HG02763 (cell line): ENCODE measurements at regions not wholly inside any gene's neighbourhood (a gene's known extent, or its start where the extent isn't known, plus 50 kb on each side); places are given as distances from the start of the nearest gene placed in this dataset.
"Not testable (repeated sequence)": the region's sequence is repeated elsewhere in the genome, so short reads cannot be mapped to it uniquely, and the experiment has no call there.

Experiments used
- ATAC-seq: cut with Tn5 transposase; IDR thresholded peaks from one replicate; pipeline ENCODE4 v1.9.1; 2021; ENCODE audit warnings: mild to moderate bottlenecking, moderate library complexity; ENCODE audit not compliant: unreplicated experiment

DNA sequence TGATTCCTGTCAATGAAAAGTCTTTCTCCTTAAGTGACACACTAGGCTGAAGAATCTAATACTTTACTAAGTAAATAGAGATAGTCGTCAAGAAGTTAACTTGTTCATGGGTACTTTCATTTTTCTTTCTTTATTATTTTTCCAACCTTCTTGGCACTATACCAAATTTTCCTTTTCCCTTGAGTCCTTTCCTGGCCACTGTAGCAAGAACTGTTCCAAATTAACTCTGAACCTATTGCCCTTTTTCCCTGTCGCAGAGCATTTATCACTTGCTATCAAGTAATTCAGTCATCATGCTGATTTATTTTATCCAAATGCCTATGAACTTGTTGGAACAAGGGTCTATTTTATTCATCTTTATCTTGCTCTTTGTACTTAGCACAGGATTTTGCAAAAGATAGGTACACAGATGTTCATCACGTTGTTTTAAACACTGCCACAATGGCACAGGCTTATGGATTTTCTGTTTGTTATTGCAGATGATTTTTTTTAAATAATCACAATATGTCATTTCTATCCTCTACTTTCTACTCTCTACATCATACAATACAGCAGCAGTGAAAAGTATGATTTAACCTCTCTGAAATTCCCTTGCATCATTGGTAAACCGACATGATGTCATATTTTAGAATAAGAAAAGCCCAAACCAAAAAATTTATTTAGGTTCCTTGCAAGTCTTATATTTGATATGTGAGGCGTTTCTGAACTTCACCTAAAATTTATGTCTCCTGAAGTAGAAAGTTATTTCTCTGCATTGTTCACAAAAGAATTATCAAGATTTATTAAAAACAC is 2352.3 kb downstream of the PCDH7 start:
- no peak for ATAC-seq

DNA sequence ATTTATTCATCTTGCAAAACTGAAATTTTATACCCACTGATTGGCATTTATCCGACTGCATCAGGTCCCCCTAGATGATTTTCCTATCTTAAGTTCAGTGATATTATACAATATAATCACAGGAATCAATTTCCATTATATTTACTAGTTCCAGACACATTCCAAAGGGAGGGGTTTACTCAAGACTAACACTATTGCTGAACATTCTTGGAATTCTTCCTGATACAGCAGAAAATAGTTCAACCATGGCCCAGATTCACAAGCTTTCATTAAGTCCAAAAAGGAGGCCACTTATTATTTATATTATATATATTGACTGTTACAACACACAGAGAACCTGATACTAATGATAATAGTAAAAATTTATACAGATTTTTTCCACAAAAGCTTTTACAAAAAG is 2353.6 kb downstream of the PCDH7 start:
- no peak for ATAC-seq

- ATAC-seq = no peak
Observed at GRCh38 chr4:33078145-33078544, 2358.0 kb downstream of the PCDH7 start.

DNA sequence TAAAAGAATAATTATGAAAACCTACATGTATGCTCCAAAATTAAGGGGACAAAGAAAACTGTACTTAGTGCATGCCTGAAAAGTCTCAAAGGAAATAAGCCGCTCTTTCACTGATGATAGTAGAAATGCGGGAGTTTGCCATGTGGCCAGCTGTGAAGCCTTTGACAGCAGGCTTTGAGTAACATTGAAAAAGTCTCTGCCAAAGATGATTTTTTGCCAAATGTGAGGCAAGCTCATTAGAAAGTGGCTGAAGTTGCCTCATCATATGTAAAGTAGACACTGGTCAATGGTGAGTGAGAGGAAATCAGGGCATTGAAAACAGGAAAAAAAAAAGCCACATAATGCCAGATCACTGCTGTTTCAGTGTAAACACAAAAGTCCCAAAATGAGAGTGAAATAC is 2360.1 kb downstream of the PCDH7 start:
- no peak for ATAC-seq

DNA sequence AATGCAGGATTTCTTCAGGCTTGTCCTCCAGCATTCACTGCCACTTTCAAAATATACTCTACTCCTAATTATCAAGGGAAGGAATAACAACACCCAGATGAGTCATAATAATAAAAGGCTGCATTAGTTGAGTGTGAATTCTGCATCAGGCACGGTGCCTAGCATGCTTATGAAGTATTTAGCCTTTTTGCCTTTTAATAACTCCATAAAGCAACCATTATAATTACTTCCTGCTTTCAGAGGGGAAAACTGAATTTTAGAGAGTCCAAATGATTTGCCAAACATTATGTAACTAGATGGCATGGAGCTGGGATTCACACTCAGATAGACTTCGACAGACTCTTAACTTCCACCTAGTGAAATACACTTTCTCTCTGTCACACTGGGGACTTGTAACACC is 2365.5 kb downstream of the PCDH7 start:
- ATAC-seq = no peak

- ATAC-seq = no peak
Observed at GRCh38 chr4:33086331-33086925, 2366.3 kb downstream of the PCDH7 start.

DNA sequence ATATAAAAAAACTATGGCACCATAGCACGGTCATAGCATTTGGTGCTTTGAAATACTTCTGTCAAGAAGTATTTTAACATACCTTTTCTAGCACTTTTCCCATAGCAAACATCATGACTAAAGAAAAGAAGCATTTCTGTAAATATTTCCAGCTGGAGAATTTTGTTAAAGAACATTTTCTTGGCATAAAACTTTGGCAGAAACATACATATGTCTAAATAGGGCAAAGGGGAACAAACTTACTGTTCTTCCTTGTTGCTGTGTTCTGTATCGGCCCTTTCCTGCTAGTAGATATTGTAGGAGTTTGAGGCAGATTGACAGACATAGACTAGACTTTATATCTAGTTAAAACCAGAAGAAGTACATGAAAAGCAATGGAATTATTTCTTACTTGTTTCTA is 2368.5 kb downstream of the PCDH7 start:
- no peak for ATAC-seq

DNA sequence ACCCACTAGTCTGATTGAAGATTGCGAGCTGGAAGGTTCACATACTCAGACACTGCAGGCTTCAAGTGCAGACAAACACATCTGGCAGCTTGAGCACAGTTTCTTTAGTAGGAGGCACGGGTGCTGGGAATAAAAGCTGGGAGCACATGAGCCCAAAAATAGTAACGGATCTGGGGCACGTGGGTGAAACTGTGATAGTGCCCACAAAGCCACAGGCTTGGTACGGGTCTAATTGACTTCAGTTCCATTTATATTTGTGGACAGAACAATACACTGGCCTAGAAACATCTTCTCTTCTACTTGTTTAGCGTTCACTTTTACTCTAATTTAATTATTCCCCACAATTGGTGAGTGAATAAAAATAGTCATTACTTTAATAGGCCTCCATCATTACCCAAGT is 2370.7 kb downstream of the PCDH7 start:
- no peak for ATAC-seq

DNA sequence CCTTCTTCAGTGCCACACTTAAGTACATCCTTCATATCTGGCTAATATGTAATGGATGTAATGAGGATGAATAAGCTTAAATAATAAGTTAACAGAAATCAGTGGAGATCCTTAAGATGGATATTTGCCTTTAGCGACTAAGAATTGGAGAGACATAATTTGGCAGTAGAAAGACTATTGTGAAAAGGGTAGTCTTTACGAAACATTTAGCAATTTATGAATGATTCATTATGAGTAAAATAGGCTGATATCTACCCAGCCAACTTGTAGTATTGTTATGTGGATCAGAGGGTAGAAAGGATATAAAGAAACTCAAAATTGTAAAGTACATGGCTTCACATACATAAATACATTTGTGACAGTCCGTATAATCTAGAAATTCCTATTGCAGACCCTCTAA is 2371.8 kb downstream of the PCDH7 start:
- no peak for ATAC-seq

GRCh38 chr4:33104273-33104672 is 2384.1 kb downstream of the PCDH7 start:
- peak; percentile 89 for ATAC-seq

DNA sequence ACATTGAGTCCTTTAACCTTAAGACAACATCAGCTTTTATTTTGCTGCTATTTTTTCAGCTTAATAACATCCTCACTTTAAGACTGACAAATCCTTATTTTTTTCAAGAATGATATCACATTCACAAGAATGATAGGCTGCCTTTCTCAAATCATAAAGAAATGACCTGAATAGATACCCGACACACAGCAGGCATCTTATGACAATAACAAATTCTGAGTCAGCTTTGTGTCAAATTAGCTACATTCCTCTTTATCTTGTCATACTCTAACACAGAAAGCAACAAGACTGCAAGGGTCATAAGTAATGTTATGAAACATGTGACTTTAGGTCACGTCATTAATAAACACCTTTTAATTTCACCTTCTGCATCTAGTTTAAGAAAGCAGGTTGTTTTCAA is 2387.6 kb downstream of the PCDH7 start:
- ATAC-seq = no peak

DNA sequence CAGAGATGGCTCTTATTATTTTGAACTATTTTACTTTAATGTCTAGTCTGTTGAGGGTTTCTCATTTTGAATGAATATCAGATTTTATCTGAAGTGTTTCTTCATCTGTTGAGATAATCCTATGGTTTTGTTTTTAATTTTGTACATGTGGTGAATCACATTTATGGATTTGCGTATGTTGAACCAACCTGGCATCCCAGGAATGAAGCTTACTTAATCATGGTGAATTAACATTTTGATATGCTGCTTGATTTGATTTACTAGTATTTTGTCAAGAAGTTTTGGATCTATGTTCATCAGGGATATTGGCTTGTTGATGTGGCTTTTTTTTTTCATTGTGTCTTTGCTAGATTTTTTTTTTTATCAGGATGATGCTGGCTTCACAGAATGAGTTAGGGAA is 2390.9 kb downstream of the PCDH7 start:
- ATAC-seq = no peak

DNA sequence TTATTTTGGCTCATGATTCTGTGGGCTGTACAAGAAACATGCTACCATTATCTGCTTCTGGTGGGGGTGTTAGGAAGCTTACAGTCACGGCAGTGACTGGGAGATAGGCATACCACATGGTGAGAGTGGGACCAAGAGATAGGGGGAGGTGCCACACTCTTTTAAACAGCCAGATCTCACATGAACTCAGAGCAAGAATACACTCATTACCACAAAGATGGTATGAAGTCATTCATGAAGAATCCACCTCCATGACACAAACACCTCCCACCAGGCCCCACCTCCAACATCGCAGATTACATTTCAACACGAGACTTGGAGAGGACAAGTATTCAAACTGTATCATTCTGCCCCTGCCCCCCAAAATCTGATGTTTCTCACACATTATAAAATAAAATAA is 2396.7 kb downstream of the PCDH7 start:
- no peak for ATAC-seq

- no peak for ATAC-seq
Observed at GRCh38 chr4:33126002-33126401, 2405.8 kb downstream of the PCDH7 start.

- ATAC-seq = not testable (repeated sequence)
Observed at GRCh38 chr4:33130662-33131061, 2410.5 kb downstream of the PCDH7 start.

DNA sequence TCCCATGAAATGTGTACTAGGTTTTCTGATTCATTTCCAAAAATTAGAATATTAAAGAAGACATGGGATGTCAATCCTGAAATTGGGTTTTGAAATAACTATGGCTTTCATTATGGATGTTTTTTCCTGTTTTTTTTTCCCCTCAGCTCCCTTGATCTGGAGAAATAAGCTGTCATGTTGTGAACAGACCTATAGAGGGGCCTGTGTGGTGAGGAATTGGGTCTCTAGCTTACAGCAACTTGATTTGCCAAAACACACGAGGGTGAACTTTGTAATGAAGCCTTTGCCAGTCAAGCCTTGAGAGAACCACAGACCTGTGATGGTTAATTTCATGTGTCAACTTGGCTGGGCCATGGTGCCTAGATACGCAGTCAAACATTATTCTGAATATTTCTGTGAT is 2413.6 kb downstream of the PCDH7 start:
- ATAC-seq = no peak

- ATAC-seq = no peak
Observed at GRCh38 chr4:33134366-33134765, 2414.2 kb downstream of the PCDH7 start.

- no peak for ATAC-seq
Observed at GRCh38 chr4:33149658-33150524, 2429.7 kb downstream of the PCDH7 start.

GRCh38 chr4:33150525-33150910 is 2430.3 kb downstream of the PCDH7 start:
- no peak for ATAC-seq

DNA sequence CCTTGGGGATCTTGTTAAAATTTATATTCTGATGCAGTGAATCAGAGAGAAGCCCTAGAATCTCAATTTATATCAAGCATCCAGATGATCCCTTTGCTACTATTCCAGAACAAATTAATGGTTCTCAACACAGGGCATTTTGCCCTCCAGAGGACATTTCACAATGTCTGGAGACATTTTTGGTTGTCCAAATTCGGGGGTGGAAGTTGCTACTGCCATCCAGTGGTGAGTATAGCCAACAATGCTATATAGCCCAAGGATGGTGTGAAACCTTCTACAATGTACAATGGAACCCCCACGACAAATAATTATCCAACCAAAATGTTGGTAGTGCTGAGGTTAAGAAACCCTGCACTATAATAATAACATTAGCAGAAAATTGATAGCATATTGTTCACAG is 2440.0 kb downstream of the PCDH7 start:
- no peak for ATAC-seq

- no peak for ATAC-seq
Observed at GRCh38 chr4:33161202-33161601, 2441.0 kb downstream of the PCDH7 start.

DNA sequence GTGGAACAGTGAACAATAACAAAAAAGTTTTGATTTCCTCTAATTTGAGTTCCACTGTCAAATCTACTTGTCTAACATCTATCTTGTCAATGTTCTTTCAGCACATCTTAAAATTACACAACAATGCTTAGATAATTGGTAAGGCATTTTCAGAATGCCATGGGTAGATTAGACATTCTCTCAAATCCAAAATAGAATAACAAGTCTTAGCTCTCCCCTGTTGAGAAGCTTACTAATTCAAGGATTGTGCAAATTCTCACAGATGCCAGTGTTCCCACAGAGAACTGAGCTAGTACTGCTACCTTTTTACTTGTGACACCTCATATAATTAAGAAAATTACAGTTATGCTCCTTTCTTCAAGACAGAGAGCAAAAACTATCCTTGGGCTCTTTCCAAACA is 2442.0 kb downstream of the PCDH7 start:
- ATAC-seq = no peak
